ENCODE measurements at regions not wholly inside any gene's neighbourhood (a gene's known extent, or its start where the extent isn't known, plus 50 kb on each side); places are given as distances from the start of the nearest gene placed in this dataset.

DNA sequence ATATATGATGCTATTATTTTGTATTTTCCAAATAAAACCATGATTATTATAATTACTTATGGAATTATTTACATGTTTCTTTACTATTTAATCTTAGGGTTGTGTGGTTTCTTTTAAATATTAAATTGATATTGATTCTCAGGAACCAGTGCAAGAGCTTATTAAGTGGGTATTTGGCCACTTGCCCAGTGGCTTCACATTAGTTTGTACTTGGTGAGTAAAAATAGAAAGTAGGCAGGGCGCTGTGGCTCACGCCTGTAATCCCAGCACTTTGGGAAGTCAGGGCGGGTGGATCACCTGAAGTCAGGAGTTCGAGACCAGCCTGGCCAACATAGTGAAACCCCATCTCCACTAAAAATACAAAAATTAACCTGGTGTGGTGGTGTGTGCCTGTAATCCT is 497.1 kb downstream of the PTPRC start:
- Histone ChIP-seq H3K36me3 (replicated peaks in 1 of 2; ENCODE audit: control insufficient read depth in 1 of 2, insufficient read depth in 2 of 2, low read length in 2 of 2) (no peaks in the 10 kb centered on the region), H4K20me1 (ENCODE audit: insufficient read depth, low read length) (no peaks in the 10 kb centered on the region), H3K4me3 (replicated peaks in 1 of 3; ENCODE audit: insufficient read depth in 1 of 3, low read depth in 2 of 3, low read length in 3 of 3) (no peak overlapping the region), H3K4me1 (ENCODE audit: insufficient read depth, low read length) (no peaks in the 10 kb centered on the region), H3K4me2 (ENCODE audit: low read depth, low read length) (no peak overlapping the region), H3K79me2 (ENCODE audit: insufficient read depth, low read length) (no peaks in the 10 kb centered on the region), H3K27ac (ENCODE audit: extremely low read length, insufficient read depth, low read length) (no peak overlapping the region), H3K9ac (ENCODE audit: insufficient read depth, low read depth, low read length) (no peak overlapping the region), H3K27me3 (ENCODE audit: control insufficient read depth in 1 of 2, insufficient read depth in 2 of 2, low read length in 2 of 2) (no peaks in the 10 kb centered on the region), H2AFZ (ENCODE audit: low read length) (no peak overlapping the region), H3K9me3 (ENCODE audit: low read length) (no peaks in the 10 kb centered on the region)
- in situ Hi-C loops (cut with HindIII; ENCODE audit: extremely low pct_ligation_motif_present, low pct_unique_long_range_greater_than_20kb) (no loop called here), intact Hi-C loops (cut with micrococcal nuclease; ENCODE audit: unreplicated experiment) (no loop called here)
- CTCF ChIA-PET (ENCODE audit: low intra/inter-chr PET ratio, low total read pairs), result no interaction called here
- POLR2A ChIA-PET, result no interaction called here
- no TSS peak for BruUV-seq (replicated peaks)
- FAIRE-seq (no peak), ATAC-seq (no peak), DNase-seq (ENCODE audit: low spot score) (no peak)
- TF ChIP-seq KMT2B (CRISPR knock-in tag; IDR thresholded peaks at IDR 0.05) (no peak), TCF7L2 (IDR thresholded peaks at IDR 0.05; ENCODE audit: low read depth, low read length) (no peak), PAWR (CRISPR knock-in tag; IDR thresholded peaks at IDR 0.05; ENCODE audit: borderline replicate concordance) (no peak), ZFP90 (CRISPR knock-in tag; IDR thresholded peaks at IDR 0.05; ENCODE audit: borderline replicate concordance) (no peak), MATR3 (CRISPR knock-in tag; IDR thresholded peaks at IDR 0.05) (no peak), ZNF530 (CRISPR knock-in tag; IDR thresholded peaks at IDR 0.05; ENCODE audit: low read depth) (no peak), ZNF547 (CRISPR knock-in tag; IDR thresholded peaks at IDR 0.05) (no peak), SMARCE1 (IDR thresholded peaks at IDR 0.05; ENCODE audit: borderline replicate concordance) (no peak), HCFC1 (IDR thresholded peaks at IDR 0.05; ENCODE audit: low read depth, low read length) (no peak), TBL1XR1 (IDR thresholded peaks at IDR 0.05; ENCODE audit: borderline replicate concordance, low read length, partially characterized antibody) (no peak)
- TF ChIP-seq, protein P1, sequence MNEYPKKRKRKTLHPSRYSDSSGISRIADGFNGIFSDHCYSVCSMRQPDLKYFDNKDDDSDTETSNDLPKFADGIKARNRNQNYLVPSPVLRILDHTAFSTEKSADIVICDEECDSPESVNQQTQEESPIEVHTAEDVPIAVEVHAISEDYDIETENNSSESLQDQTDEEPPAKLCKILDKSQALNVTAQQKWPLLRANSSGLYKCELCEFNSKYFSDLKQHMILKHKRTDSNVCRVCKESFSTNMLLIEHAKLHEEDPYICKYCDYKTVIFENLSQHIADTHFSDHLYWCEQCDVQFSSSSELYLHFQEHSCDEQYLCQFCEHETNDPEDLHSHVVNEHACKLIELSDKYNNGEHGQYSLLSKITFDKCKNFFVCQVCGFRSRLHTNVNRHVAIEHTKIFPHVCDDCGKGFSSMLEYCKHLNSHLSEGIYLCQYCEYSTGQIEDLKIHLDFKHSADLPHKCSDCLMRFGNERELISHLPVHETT (CRISPR knock-in tag; conservative IDR thresholded peaks at IDR 0.05), result no peak
- TF ChIP-seq, protein P2, sequence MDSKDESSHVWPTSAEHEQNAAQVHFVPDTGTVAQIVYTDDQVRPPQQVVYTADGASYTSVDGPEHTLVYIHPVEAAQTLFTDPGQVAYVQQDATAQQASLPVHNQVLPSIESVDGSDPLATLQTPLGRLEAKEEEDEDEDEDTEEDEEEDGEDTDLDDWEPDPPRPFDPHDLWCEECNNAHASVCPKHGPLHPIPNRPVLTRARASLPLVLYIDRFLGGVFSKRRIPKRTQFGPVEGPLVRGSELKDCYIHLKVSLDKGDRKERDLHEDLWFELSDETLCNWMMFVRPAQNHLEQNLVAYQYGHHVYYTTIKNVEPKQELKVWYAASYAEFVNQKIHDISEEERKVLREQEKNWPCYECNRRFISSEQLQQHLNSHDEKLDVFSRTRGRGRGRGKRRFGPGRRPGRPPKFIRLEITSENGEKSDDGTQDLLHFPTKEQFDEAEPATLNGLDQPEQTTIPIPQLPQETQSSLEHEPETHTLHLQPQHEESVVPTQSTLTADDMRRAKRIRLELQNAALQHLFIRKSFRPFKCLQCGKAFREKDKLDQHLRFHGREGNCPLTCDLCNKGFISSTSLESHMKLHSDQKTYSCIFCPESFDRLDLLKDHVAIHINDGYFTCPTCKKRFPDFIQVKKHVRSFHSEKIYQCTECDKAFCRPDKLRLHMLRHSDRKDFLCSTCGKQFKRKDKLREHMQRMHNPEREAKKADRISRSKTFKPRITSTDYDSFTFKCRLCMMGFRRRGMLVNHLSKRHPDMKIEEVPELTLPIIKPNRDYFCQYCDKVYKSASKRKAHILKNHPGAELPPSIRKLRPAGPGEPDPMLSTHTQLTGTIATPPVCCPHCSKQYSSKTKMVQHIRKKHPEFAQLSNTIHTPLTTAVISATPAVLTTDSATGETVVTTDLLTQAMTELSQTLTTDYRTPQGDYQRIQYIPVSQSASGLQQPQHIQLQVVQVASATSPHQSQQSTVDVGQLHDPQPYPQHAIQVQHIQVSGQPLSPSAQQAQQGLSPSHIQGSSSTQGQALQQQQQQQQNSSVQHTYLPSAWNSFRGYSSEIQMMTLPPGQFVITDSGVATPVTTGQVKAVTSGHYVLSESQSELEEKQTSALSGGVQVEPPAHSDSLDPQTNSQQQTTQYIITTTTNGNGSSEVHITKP (CRISPR knock-in tag; IDR thresholded peaks at IDR 0.05; ENCODE audit: low read depth), result no peak
- 21% methylated on average over 4 of the region's 4 CpGs for WGBS (ENCODE audit: low lambda C conversion rate)
